ENCODE measurements at regions not wholly inside any gene's neighbourhood (a gene's known extent, or its start where the extent isn't known, plus 50 kb on each side); places are given as distances from the start of the nearest gene placed in this dataset.
A peak's percentile ranks its signal among the peaks of the same experiment; 100 is the strongest.

GRCh38 chr3:110881069-110881468, 190.5 kb upstream of the NECTIN3 start:
- peak overlapping the region; percentile 17 to 19 for H3K27ac ChIP-seq (ENCODE audit: low read depth in 1 of 2, low read length in 2 of 2)
- 17% methylated on average over 4 of the region's 4 CpGs for WGBS
- no peaks in the 10 kb centered on the region for H3K9me3 ChIP-seq (ENCODE audit: control insufficient read depth in 4 of 4, low read length in 3 of 4)
- no peak for TF ChIP-seq ATF3 (IDR thresholded peaks at IDR 0.05)
- peak; percentile 73 for TF ChIP-seq YY1 (IDR thresholded peaks at IDR 0.05)
- TF ChIP-seq FOXA1 (IDR thresholded peaks at IDR 0.05), result peak; percentile 68
- TF ChIP-seq JUND (IDR thresholded peaks at IDR 0.05), result peak in 1 of 2 donors; percentile 59
- TF ChIP-seq RAD21 (IDR thresholded peaks at IDR 0.05), result peak; percentile 73 to 77
- no peak for TF ChIP-seq GABPA (IDR thresholded peaks at IDR 0.05 in 1 of 2, conservative IDR thresholded peaks at IDR 0.05 in 1 of 2)
- peak; percentile 51 to 66 for TF ChIP-seq HNF4A (conservative IDR thresholded peaks at IDR 0.05)
- TF ChIP-seq SP1 (IDR thresholded peaks at IDR 0.05), result peak; percentile 48
- TF ChIP-seq HNF4G (IDR thresholded peaks at IDR 0.05), result no peak
- TF ChIP-seq FOXA2 (IDR thresholded peaks at IDR 0.05), result peak; percentile 66
- peak; percentile 7 to 59 for TF ChIP-seq RXRA (IDR thresholded peaks at IDR 0.05)
- no peak for TF ChIP-seq NR2F2 (IDR thresholded peaks at IDR 0.05)
- no peak for TF ChIP-seq EGR1 (IDR thresholded peaks at IDR 0.05; ENCODE audit: low read depth in 2 of 2)
- TF ChIP-seq ZBTB33 (IDR thresholded peaks at IDR 0.05), result peak; percentile 23
- TF ChIP-seq REST (IDR thresholded peaks at IDR 0.05), result peak; percentile 60
- peak; percentile 44 for TF ChIP-seq MAX (IDR thresholded peaks at IDR 0.05)
- TF ChIP-seq TAF1 (conservative IDR thresholded peaks at IDR 0.05), result no peak
- peak; percentile 50 for TF ChIP-seq CTCF (IDR thresholded peaks at IDR 0.05; ENCODE audit: low read depth, low read length, missing input control)
- no peaks in the 10 kb centered on the region for H3K36me3 ChIP-seq (ENCODE audit: control insufficient read depth in 4 of 4, insufficient read depth in 3 of 4, low read depth in 1 of 4, low read length in 3 of 4)
- no peak overlapping the region for H3K4me3 ChIP-seq (ENCODE audit: low read depth in 1 of 3, low read length in 3 of 3)
- no peaks in the 10 kb centered on the region for H3K27me3 ChIP-seq (ENCODE audit: control insufficient read depth in 4 of 4, insufficient read depth in 4 of 4, low read length in 3 of 4)
- DNase-seq (ENCODE audit: low spot score), result no peak
- peaks cover 4 to 22% (median 10%) of the 10 kb centered on the region in 4 donors for H3K4me1 ChIP-seq (ENCODE audit: control insufficient read depth in 4 of 4, insufficient read depth in 4 of 4, low read length in 3 of 4)
- H3K9ac ChIP-seq (ENCODE audit: low read depth in 1 of 2, low read length in 2 of 2), result no peak overlapping the region
